Erythroblast (primary cell): ENCODE measurements at regions not wholly inside any gene's neighbourhood (a gene's known extent, or its start where the extent isn't known, plus 50 kb on each side); places are given as distances from the start of the nearest gene placed in this dataset.

Source experiments
- DNase-seq, 2 experiments: peaks; one replicate each; lab custom pipeline; 2025; lab: John Stamatoyannopoulos, UW
- GATA1 ChIP-seq: IDR thresholded peaks from 2 replicates; pipeline ENCODE4 v1.6.1; 2011; ENCODE audit warnings: low read depth, mild to moderate bottlenecking, control low read depth, low read length, moderate library complexity
- POLR2A ChIP-seq: IDR thresholded peaks from 2 replicates; pipeline ENCODE4 v1.6.1; 2011; ENCODE audit warnings: mild to moderate bottlenecking, low read length

GRCh38 chr15:97479957-97480356 lies 480.5 kb upstream of the ARRDC4 start:
- DNase-seq = no peak
- TF ChIP-seq GATA1 (no peak), POLR2A (no peak)

DNA sequence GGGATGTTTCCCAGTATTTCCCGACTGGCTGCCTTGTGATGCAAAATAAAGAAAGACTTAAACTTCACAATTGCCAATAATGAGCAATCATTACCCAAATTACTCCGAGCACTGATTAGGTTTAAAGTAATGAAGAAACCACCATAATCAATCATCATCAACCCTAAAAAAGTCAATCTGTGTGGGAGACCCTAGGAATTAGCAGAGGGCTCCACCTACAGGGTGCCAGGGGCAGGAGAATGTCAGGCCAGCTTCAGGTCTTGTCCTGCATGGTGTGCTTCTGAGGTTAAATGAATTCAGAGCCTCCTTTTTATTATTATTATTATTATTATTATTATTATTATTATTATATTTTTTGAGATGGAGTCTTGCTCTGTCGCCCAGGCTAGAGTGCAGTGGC lies 478.0 kb upstream of the ARRDC4 start:
- no peak for TF ChIP-seq POLR2A
- TF ChIP-seq GATA1 = no peak
- DNase-seq = no peak

DNA sequence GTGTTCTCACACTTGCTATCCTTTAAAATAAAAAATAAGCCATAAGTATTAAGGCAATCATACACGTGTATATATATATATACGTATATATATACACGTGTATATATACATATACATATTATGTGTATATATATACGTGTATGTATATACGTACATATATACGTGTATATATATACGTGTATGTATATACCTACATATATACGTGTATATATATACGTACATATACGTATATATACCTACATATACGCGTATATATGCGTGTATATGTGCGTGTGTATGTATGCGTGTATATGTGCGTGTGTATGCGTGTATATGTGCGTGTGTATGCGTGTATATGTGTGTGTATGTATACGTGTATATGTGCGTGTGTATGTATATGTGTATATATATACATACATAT lies 477.3 kb upstream of the ARRDC4 start:
- TF ChIP-seq POLR2A (no peak), GATA1 (no peak)
- DNase-seq = no peak

- no peak for TF ChIP-seq GATA1
- TF ChIP-seq POLR2A = no peak
- no peak for DNase-seq
Measured at GRCh38 chr15:97490429-97490828, 470.1 kb upstream of the ARRDC4 start.

GRCh38 chr15:97501291-97501690 lies 459.2 kb upstream of the ARRDC4 start:
- no peak for DNase-seq
- no peak for TF ChIP-seq GATA1

GRCh38 chr15:97502038-97502437 lies 458.5 kb upstream of the ARRDC4 start:
- TF ChIP-seq GATA1 = no peak
- no peak for DNase-seq

DNA sequence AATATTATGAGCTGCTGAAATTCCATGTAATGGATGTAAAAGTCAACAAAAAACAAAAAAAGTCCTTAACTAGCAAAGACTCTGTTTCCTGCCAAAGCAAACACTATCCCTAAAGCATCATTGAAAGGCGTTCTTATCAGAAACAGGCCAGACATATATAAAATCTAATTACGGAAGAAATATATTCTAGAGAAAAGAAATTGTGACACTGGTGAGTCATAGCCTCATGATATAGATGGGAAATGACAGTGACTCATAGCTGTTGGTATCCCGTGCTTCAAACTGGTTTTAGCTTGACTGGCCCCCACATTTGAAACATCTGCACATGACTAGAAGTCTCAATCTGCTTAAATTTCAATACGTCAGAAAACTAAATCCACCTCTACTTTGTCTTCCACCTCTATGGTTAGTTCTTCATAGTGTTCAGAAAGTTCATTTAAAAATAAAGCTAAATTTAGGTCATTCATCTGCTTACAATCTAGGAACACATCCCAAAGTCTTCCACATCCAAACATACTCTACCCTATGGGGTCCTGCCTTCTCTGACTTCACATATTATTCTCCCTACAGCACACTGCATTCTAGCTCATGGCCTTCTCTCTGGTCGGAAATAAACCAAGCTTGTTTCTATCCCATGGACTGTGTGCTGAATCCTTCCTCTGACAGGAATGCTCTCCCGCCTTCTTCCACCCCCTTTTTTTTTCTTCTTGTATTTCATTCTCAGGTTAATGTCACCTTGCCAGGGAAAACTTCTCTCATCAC lies 456.3 kb upstream of the ARRDC4 start:
- peak in 1 of 2 experiments; percentile 4 for DNase-seq
- no peak for TF ChIP-seq GATA1
- no peak for TF ChIP-seq POLR2A

- DNase-seq = no peak
- no peak for TF ChIP-seq POLR2A
- TF ChIP-seq GATA1 = no peak
Measured at GRCh38 chr15:97517737-97518136, 442.8 kb upstream of the ARRDC4 start.

DNA sequence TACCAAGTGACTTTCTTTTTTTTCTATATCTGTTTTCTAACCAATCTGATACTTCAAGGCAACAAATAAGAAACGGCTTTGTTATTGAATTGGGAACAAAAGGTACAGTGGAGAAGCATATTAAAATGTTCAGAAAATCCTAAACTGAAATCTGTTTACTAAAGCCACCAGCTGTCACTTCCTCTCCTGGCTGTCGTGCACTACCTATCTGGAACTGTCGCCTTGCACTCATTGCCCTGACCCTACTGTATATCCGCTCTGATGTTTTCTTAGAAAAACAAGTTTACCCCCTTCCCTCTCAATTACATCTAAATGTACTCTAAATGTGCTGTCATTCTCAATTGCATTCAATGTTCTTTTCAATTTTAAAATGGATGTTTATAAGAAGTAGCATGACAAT lies 439.8 kb upstream of the ARRDC4 start:
- no peak for TF ChIP-seq GATA1
- TF ChIP-seq POLR2A = no peak
- DNase-seq = no peak

DNA sequence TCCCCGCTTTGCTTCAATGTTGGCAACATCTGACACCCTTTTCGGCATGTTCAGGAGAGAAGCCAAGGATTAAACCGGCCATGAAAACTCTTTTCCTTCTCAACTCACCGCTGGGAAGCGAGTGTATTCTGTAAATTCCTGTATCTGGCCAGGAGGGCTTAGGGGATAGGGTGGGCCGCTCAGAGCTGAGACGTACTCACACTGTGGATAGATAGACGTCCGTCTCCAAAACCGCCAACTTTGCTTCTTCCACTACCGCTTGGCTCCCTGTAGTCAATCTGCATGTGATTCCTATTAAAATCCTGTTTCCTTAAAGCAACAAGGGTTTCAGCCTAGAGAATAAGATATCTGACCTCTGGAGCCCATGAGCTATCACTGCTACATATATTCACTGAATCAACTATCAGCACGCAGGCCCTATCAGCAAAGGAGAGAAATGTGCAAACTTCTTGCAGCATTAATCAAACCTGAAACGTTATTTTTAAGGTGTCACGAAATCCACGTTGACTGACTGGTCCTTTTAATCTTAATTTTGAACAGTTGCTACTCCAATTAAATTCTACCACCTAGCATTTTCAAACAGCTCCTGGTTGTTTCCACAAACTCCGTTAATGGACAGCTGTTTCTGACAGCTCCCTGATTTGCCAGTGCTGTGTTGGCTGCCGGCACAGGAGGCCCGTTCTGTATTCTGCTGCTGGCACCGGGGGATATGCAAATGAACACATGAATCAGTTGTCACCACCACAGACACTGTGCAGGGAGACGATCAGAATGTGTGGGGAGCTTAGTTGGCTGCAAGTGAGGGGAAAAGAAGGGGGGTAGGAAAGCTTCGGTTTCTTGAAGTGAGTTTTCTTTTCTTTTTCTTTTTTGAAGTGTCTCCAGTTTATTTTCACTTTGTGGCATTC lies 438.9 kb upstream of the ARRDC4 start:
- no peak for DNase-seq
- TF ChIP-seq GATA1 = no peak
- no peak for TF ChIP-seq POLR2A

DNA sequence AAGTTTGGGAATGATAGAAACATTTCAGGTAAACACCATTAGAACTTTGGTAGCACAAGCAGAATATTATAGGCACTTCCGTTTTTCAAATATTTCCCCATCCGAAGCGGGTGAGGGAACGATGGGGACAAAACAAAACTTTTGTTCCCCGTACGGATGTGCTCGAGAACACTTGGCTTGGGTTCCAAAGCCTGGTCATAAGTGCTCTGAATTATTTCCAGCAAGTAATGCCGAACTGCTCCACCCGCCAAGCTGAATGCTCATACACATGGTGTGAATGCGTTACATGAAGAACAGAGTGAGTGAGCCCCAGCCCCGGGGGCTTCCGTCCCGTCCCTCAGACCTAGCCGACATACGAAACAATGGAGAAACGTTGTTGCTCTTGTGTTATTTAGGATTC lies 438.2 kb upstream of the ARRDC4 start:
- no peak for DNase-seq
- TF ChIP-seq GATA1 = no peak

GRCh38 chr15:97525809-97526208 lies 434.7 kb upstream of the ARRDC4 start:
- TF ChIP-seq POLR2A (no peak), GATA1 (no peak)
- no peak for DNase-seq

GRCh38 chr15:97528238-97528637 lies 432.3 kb upstream of the ARRDC4 start:
- no peak for DNase-seq

GRCh38 chr15:97545799-97546198 lies 414.7 kb upstream of the ARRDC4 start:
- no peak for TF ChIP-seq GATA1
- TF ChIP-seq POLR2A = no peak
- no peak for DNase-seq

More at GRCh38 chr15:97528238-97528637, 432.3 kb upstream of the ARRDC4 start:
- TF ChIP-seq POLR2A (no peak), GATA1 (no peak)
